NOMO-1 (cell line): ENCODE measurements at regions not wholly inside any gene's neighbourhood (a gene's known extent, or its start where the extent isn't known, plus 50 kb on each side); places are given as distances from the start of the nearest gene placed in this dataset.

Experiments used
- DNase-seq, 2 experiments: peaks; one replicate each; lab custom pipeline; 2025; ENCODE audit not compliant: unreplicated experiment in 2 of 2; lab: John Stamatoyannopoulos, UW

DNA sequence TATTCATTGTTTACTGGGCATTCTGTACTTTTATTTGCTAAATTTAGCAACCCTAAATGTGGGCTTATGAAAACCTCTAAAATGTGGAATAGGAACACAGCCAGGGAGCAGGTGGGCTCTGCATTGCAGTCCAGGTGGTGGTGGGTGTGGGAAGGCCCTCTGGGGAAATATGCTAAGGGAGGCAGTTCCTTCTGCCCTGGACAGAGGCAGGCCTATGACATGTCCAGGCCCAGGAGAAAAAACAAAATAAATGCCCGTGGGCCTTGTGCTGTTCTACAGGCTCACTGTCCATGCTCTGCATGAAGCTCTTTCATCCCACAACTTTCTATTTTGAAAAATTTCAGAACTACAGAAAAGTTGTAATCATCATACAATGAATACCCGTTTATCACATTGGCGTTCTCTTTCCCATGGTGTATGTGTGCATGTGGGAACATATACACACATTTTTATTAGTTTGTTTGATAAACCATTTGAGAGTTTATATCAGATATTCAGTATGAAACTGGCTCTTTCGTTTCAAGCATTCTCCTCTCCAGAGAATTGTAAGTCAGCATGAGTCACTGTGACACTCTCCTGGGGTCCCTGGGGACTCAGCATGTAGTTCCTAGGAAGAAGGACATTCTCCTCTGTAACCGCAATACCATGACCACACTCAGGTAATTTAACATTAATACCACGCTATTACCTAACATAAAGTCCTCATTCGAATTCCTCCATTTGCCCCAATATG is 505.3 kb downstream of the COG6 start:
- DNase-seq = no peak

DNA sequence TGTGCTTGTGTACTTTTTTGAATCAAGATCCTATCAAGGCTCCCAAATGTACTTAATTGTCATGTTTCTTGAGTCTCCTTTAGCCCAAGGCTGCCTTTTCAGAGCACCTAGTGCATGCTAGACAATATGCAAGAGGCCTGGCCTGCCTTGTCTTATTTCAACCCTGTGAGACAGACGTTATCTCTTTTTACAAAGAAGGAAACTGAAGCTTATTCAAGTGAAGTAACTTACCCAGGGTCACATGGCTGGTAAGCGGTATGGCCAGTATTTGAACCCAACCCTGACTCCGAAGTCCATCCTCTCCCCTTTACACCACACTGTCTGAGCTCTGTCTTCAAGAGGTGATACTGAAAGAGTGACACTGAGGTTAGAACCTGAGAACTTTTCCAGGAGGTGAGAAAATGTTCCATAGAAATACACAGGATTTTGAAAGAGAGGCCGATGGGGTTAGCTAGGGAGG is 505.1 kb downstream of the FOXO1 start:
- DNase-seq = no peak

DNA sequence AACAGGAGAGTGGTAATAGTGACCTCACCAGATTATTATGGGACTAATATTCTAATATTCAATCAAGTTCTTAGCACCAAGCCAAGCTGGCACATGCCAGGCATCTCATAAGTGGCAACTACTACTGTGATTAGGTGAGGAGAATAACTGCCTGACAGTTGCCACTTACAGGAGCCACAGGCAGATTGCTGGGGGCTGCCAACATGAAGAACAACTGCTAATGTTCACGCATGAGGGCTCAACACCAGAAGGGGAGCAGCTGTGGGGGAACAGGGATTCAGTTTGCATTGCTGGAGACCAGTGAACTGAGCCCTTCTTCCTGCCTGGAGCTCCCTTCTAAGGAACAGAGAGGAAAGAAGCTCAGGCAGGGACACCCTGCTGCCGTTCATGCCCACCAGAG is 504.5 kb downstream of the FOXO1 start:
- DNase-seq = no peak

DNA sequence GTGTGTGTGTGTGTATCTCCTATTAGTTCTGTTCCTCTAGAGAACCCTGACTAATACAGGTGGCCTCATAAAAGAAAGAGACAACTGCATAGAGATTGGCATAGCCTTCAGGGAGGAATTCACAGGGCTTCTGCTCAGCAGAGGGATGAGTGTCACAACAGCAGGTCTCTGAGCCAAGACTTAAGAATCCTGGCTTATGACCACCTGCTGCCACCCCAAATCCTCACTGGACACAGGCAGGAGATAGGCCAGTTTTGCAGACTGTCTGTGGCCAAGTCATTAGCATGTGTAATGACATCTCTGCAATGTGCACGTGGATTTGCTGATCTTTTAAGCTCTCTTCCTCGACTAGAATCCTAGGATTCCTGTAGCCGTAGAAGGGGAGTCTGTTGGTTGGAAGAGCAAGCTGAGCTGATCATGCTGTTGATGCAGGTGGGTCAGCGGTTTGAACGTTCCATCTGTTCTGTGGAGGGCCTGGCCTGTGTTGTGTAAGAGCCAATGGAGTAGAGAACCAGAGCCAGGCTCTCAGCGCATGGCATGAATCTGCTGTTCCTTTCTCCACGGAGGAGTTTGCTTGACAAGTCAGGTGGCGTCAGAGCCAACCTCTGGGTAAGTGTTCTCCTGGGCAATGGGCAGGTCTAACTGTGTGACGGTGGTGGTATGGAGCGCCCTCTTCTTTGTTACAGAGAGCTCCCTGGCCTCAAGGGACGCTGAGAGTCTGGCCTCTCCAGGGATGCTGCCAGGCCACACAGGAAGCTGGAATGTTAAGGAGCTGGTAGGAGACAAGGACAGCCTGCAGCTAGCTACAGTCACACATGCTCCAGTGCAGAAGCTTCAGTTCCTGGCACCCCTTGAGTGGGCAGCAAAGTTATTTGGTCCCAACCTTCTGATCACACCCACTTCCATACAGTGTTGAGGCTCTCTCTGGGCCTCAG is 503.1 kb downstream of the FOXO1 start:
- no peak for DNase-seq

DNA sequence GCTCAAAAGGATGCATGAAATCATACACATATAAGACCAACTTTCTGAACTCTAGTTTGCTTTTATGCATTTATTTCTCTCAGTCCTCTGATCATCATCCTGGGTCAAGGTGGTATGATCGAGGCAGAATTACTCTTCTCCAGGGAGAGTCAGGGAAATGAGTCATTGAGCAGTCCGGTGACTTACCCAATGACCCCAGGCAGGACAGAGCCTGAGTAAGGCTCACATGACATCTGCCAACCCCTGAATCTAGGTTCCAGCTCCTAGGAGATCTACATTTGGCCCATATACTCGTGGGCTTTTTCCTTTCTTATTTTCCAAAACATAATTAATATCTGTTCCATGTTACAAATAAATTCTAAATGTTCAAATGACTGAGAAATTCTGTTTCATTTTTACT is 502.3 kb downstream of the FOXO1 start:
- DNase-seq = no peak

DNA sequence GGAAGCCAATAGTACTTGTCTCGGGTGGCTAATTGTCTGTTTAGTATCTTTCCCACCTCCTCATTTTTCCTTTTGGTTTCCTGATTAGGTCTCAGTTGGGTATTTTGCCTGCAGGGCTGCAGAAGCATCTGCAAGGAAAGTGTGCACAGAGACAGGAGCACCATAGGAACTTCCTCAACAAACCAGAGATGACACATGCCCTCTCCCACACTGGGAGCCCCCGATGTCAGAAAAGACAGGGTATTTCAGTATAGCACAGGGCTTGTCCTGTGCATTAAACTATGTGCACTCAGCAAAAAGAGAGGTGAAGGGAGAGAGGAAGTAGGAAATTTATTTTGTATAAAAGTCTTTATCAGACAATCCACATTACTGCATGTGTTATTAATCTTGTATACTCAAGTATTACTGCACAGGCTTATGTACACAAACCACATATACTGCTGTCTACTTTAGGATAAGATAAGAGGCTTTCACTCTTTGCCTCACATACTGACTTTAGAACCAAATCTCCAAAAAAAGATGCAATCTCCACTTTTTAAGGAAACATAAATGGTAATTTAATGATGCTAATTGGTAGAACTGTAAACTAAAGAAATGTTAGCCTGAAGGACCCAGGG is 501.0 kb downstream of the FOXO1 start:
- DNase-seq = no peak

DNA sequence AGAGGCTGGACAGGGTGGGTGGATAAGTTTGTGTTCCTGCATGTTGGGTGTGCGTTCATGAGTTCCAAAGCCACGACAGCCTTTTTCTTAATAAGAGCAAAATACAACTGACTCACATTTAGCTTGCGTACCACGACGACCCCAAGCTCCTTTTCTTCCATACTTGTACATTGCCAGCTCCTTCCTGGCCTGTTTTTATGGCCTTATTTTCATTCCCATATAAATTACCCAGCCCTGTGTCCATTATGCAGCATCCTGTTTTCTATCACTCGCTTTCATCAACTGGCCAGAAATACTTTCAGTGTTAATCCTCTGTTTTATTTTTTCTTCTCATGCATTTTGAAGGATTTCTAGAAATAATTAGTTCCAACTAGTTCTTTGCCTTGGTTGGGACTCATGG is 499.1 kb downstream of the FOXO1 start:
- DNase-seq = no peak

DNA sequence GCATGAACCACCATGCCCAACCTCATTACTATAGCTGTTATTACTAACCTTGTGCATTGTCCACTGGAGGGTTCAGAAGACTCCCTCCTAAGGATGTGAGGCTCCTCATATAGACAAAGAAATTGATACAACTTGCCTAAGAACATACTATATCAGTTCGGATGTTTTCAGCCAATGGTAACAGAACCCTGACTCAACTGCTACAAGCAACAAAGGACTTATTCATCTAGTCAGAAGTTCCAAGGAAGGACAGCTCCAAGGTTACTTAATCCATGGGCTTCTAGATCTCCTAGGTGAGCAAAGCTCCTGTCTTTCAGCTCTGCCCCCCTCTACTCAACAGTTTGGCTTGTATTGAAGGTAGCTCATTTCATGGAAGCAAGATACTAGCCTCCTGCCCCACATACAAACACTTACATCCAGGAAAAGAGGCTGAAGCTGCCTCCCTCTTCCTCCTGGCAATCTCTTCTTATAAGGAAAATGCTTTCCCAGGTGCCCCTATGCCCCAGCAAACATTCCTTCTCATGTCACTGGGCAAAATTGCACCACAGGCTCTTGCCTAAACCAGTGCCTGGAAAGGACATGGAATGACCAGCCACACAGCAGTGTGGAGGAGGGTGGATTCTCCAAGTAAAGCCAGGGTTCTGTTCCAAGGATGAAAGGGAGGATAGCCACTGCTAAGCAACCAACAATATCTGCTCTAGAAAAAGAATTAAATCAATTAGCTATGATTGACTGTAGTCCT is 497.8 kb downstream of the FOXO1 start:
- no peak for DNase-seq

DNA sequence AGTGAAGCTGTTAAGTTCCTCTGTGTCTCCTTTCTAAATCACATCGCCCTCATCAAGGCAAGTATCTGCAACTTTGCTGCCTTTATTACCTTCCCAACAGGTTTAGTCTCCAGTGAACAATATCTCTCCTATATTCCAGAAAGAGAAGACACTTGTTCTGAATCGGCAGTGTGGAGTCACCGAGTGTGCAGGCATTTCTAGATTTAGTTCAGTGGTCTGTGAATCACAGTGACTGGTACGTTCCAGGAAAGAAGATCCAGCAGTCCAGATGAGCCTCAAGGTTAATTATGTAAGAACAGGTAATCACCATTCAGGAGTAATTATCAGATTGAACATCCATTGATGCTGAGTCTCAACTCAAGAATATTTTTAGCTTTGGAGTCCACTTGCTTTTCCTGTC is 497.0 kb downstream of the FOXO1 start:
- no peak for DNase-seq

DNA sequence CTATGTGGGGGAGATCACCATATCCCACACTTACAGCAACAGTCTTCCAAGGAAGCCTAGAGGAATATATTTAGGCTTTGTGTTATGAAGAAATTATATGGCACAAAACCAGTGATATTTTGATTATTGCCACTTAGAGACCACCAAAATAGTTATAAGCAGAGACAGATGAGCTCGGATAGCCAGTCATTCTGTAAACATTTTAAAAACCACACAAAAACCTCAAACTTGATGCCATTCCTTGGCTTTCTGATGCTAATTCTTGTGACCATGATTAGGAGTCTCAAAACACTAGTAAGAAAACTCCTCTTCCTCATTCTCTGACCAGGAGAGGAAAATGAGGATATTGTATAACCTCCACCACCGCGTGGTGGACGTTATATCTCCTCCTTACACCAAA is 496.4 kb downstream of the FOXO1 start:
- DNase-seq = no peak

DNA sequence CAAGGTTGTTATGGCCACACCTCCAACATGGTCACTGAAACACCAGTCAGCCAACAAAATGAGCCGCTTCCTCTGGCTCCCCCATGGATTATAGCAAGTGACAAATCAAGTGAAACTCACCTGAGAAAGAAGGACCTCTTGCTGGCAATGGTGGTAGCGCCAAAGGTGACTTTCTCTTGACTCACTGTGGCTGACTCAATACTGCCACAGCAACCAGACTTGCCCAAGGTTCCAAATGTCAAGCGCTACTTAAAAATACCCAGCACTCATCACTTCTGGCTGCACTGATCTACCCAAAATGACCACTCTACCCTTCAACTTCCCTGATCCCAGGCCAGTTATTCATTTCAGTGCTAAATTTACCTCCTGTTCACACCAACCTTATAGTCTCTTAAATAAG is 495.5 kb downstream of the FOXO1 start:
- DNase-seq = no peak

DNA sequence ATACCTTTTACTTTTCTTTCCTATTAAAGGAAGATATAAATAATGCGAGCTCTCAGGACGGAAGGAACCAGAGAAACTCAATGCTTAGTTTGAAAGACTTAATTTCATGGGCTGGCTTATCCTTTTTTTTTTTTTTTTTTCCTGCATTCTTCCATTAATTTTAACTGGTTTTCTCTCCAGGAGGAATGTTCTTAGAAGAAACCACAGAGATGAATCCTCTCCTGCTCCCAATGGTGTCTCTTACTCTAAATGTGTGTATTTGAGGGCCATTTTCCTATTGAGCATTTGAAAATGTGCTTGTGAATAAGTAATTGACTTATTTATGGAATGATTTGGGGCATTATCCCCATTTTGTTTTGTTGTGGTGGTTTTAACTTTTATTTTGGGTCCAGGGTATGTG is 494.9 kb downstream of the FOXO1 start:
- DNase-seq = no peak

DNA sequence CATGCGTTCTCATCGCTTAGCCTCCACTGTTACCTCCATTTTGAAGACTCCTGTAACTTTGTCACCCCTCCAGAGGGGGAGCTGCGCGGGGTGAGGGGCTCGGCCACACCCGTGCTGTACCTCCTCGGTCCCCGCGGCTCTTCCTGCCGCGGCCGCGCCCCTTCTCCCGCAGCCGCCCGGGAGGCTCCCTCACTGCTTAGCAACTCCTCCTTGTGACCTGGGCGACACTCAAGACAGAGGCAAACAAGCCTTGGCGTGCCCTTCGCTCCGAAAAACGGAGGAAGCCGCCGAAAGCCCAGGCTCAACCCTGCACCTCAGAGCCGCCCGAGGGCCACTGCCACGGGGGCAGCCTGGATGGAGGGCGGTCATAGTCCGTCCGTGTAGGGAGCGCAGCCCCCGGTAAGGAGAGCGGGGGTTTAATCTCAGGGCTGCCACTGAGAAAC is 494.3 kb downstream of the FOXO1 start:
- no peak for DNase-seq

DNA sequence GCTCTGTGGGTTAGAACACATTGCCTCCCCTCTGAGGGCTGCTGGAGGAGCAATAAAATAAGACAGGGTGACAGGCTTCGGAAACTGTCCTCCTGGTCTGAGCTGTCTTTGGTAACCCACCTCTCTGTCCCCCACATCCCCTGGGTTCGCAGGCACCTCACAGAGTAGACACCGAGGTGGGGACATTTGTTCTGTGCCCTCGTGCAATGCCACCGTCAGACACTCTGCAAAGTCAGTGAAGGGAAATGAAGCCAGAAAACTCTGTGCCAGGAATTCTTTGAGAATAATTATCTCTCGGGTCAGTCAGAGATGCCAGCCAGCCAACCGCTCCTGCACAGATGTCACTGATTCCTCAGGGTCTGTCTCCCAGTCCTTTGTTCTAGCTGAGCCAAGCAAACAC is 493.6 kb downstream of the FOXO1 start:
- DNase-seq = no peak

DNA sequence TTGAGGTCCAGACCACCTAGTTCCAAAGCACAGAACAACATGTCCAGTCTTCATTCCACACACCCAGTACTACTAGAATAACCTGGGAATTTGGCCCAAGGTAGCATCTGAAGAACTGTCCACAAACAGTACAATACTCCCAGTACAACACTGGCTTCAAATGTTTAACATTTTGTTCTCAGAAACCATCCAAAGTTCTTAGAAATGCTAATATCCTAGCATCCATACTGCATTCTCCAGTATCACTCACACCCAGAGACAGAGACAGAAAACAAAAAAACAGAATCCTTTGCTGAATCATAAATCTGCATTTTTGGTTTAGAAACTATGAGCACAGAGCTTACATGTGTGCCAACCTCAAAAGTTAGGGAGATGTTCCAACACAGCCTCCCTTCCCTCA is 490.8 kb downstream of the FOXO1 start:
- no peak for DNase-seq

DNA sequence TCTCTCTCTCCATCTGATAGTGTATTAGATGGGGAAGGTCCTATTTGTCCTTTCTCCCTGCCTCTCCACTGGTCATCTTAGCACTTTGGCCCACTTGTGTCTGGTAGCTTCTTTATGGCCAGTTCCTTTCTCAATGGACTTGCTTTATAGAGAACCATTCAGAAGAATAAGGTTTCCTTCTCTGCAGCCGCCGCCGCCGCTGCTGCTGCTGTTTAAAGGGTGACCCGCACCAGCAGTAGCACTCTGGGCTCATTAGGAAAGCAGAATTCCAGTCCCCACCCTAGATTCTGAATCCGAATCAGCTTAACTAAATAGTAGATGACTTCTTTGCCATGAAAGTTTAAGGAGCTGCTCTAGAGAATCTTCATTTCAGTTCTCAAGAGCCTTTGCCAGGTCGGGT is 490.2 kb downstream of the FOXO1 start:
- no peak for DNase-seq

DNA sequence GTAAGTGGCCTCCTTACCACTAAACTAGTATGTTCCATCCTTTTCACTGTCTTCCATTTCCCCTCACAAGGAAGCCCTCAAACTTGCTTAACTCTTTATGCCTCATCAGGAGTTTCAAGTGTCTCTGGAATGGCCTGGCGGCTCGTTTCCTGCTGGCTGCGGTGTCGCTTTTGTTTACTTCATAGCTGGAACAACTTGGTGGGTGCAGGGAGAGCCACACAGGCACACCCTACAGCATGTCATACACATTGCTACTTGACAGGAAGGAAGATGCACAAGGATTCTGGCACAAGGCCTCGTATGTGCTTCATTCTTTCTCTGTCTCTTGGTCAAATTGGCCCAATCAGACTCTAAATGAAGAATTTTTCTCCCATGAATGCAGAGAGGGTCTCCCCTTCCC is 488.3 kb downstream of the FOXO1 start:
- no peak for DNase-seq

DNA sequence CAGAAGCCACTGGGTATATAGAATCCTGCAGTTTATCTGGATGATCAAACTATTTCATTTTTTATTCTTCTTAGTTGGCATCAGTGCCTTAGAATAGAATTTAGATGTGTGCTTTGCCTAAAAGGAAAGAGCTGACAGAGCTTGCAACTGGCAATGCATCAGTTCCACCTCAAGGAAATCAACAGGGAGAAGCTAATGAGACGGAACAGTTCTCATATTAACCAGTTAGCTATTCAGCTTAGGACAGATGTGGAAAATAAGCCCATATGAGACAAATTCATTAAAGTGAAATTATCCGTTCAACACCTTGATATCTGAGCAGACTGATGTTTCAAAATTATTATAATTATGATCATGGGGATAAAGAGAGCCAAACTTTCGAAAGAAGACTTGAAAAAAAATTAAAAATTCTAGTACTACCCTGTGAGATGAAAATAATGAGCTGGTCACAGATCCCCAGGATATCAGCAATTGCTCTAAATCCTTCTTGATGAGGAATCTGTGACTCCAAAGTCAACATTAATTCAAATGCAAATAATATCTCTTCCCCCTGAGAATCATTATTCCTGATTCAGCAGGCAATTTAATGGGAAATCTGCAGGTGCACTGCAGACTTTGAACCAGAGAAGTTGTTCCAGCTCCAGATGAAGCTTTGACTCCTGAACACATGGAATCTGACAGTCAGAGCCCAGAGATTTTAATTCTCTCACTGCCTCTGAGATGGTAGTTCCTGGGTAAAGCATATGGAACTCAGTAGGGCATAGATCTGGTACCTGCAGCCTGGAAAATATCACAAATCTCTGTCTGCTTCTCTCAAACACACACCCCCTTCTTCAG is 486.8 kb downstream of the FOXO1 start:
- no peak for DNase-seq

DNA sequence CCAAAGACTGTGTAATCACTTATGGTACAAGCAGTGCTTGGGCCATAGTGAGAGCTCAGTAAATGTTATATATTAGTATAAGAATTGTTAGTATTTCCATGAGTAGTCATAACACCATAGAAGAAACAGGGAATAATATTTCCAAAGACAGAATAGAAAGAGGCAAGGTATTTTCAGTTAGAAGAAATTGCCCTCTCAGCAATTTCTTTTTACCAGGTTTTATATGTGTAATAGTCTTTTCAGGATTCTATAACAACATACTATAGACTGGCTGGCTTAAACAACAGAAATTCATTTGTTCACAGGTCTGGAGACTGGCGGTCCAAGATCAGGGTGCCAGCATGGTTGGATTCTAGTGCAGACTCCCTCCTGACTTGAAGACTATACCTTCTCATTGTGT is 485.7 kb downstream of the FOXO1 start:
- no peak for DNase-seq
